ENCODE measurements at regions not wholly inside any gene's neighbourhood (a gene's known extent, or its start where the extent isn't known, plus 50 kb on each side); places are given as distances from the start of the nearest gene placed in this dataset.

DNA sequence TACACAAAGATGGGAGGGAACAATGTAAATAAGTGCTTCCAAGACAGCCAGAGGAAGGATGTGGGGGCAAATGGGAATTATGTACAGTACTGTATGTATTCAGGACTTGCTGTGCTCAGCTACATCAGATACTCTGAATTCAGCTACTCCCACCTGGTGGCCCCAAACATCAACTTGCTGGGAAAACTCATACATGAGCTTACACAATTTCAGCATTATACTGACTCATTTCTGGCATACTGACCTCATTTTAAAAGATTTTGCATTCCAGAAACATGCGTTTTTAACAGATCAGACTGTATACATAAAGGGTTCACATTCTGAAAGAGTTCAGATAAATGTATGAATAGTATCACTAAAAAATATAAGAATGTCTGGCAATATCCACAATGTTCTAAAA is 59.7 kb downstream of the GPX5 start:
- H3K27me3 ChIP-seq (ENCODE audit: control insufficient read depth in 5 of 5, insufficient read depth in 4 of 5, low read length in 5 of 5) = peaks cover 0 to 22% (median 6%) of the 10 kb centered on the region in 5 donors

GRCh38 chr6:28586324-28586723 is 60.6 kb downstream of the GPX5 start:
- H3K4me3 ChIP-seq (ENCODE audit: low read depth in 1 of 5, low read length in 5 of 5) = peak overlapping the region; percentile 67 to 87 (median 80)
- no peak overlapping the region for H3K27ac ChIP-seq (ENCODE audit: low read depth, low read length)
- peaks cover 0 to 22% (median 6%) of the 10 kb centered on the region in 5 donors for H3K27me3 ChIP-seq (ENCODE audit: control insufficient read depth in 5 of 5, insufficient read depth in 4 of 5, low read length in 5 of 5)
- no peak overlapping the region for H3K9ac ChIP-seq (ENCODE audit: low read length in 5 of 5)
- H3K9me3 ChIP-seq (ENCODE audit: control insufficient read depth in 5 of 5, low read length in 5 of 5) = no peaks in the 10 kb centered on the region
- no peaks in the 10 kb centered on the region for H3K36me3 ChIP-seq (ENCODE audit: control insufficient read depth in 5 of 5, insufficient read depth in 5 of 5, low read length in 5 of 5)
- peaks cover 6 to 26% (median 19%) of the 10 kb centered on the region in 5 donors for H3K4me1 ChIP-seq (ENCODE audit: control insufficient read depth in 5 of 5, insufficient read depth in 5 of 5, low read length in 5 of 5)

More for the DNA sequence above, 59.7 kb downstream of the GPX5 start:
- H3K4me3 ChIP-seq (ENCODE audit: low read depth in 1 of 5, low read length in 5 of 5) = no peak overlapping the region
- peaks cover 6 to 26% (median 19%) of the 10 kb centered on the region in 5 donors for H3K4me1 ChIP-seq (ENCODE audit: control insufficient read depth in 5 of 5, insufficient read depth in 5 of 5, low read length in 5 of 5)
- no peak overlapping the region for H3K27ac ChIP-seq (ENCODE audit: low read depth, low read length)
- no peak overlapping the region for H3K9ac ChIP-seq (ENCODE audit: low read length in 5 of 5)
- H3K36me3 ChIP-seq (ENCODE audit: control insufficient read depth in 5 of 5, insufficient read depth in 5 of 5, low read length in 5 of 5) = no peaks in the 10 kb centered on the region
- no peaks in the 10 kb centered on the region for H3K9me3 ChIP-seq (ENCODE audit: control insufficient read depth in 5 of 5, low read length in 5 of 5)

GRCh38 chr6:28586962-28587745 is 61.5 kb downstream of the GPX5 start:
- Histone ChIP-seq H3K27me3 (ENCODE audit: control insufficient read depth in 5 of 5, insufficient read depth in 4 of 5, low read length in 5 of 5) (peaks cover 0 to 22% (median 6%) of the 10 kb centered on the region in 5 donors), H3K27ac (ENCODE audit: low read depth, low read length) (no peak overlapping the region), H3K9me3 (ENCODE audit: control insufficient read depth in 5 of 5, low read length in 5 of 5) (no peaks in the 10 kb centered on the region), H3K4me3 (ENCODE audit: low read depth in 1 of 5, low read length in 5 of 5) (peak overlapping the region; percentile 67 to 87 (median 80)), H3K36me3 (ENCODE audit: control insufficient read depth in 5 of 5, insufficient read depth in 5 of 5, low read length in 5 of 5) (no peaks in the 10 kb centered on the region), H3K4me1 (ENCODE audit: control insufficient read depth in 5 of 5, insufficient read depth in 5 of 5, low read length in 5 of 5) (peaks cover 6 to 26% (median 19%) of the 10 kb centered on the region in 5 donors), H3K9ac (ENCODE audit: low read length in 5 of 5) (peak overlapping the region in 4 of 5 donors; percentile 2 to 66 (median 36))

DNA sequence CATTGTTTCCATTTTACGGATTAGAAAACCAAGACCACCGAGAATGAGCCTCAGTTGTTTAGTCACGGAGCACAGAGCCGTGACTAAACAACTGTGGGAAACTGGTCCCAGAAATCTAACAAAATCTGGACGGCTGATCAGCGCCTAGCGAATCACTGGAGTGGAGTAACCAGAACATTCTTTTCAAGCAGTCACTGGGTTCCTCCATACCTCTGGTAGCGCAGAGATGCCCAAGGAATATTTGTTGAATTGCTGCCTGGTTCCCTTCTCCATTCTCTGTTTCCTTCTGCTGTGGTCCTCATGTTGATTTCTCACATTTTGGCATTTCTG is 62.0 kb downstream of the GPX5 start:
- H3K4me3 ChIP-seq (ENCODE audit: low read depth in 1 of 5, low read length in 5 of 5) = peak overlapping the region; percentile 67 to 87 (median 80)
- no peaks in the 10 kb centered on the region for H3K9me3 ChIP-seq (ENCODE audit: control insufficient read depth in 5 of 5, low read length in 5 of 5)
- no peak overlapping the region for H3K9ac ChIP-seq (ENCODE audit: low read length in 5 of 5)
- no peaks in the 10 kb centered on the region for H3K36me3 ChIP-seq (ENCODE audit: control insufficient read depth in 5 of 5, insufficient read depth in 5 of 5, low read length in 5 of 5)
- H3K27ac ChIP-seq (ENCODE audit: low read depth, low read length) = no peak overlapping the region
- peaks cover 6 to 26% (median 19%) of the 10 kb centered on the region in 5 donors for H3K4me1 ChIP-seq (ENCODE audit: control insufficient read depth in 5 of 5, insufficient read depth in 5 of 5, low read length in 5 of 5)
- peaks cover 0 to 22% (median 5%) of the 10 kb centered on the region in 5 donors for H3K27me3 ChIP-seq (ENCODE audit: control insufficient read depth in 5 of 5, insufficient read depth in 4 of 5, low read length in 5 of 5)

GRCh38 chr6:28588666-28589065 is 63.0 kb downstream of the GPX5 start:
- Histone ChIP-seq H3K36me3 (ENCODE audit: control insufficient read depth in 5 of 5, insufficient read depth in 5 of 5, low read length in 5 of 5) (no peaks in the 10 kb centered on the region), H3K9ac (ENCODE audit: low read length in 5 of 5) (no peak overlapping the region), H3K27ac (ENCODE audit: low read depth, low read length) (no peak overlapping the region), H3K27me3 (ENCODE audit: control insufficient read depth in 5 of 5, insufficient read depth in 4 of 5, low read length in 5 of 5) (peaks cover 0 to 23% (median 5%) of the 10 kb centered on the region in 5 donors), H3K4me1 (ENCODE audit: control insufficient read depth in 5 of 5, insufficient read depth in 5 of 5, low read length in 5 of 5) (peaks cover 6 to 26% (median 19%) of the 10 kb centered on the region in 5 donors), H3K9me3 (ENCODE audit: control insufficient read depth in 5 of 5, low read length in 5 of 5) (no peaks in the 10 kb centered on the region), H3K4me3 (ENCODE audit: low read depth in 1 of 5, low read length in 5 of 5) (no peak overlapping the region)

- H3K27ac ChIP-seq (ENCODE audit: low read depth, low read length) = no peak overlapping the region
- H3K4me3 ChIP-seq (ENCODE audit: low read depth in 1 of 5, low read length in 5 of 5) = peak overlapping the region in 2 of 5 donors; percentile 54 to 56
- peaks cover 6 to 26% (median 19%) of the 10 kb centered on the region in 5 donors for H3K4me1 ChIP-seq (ENCODE audit: control insufficient read depth in 5 of 5, insufficient read depth in 5 of 5, low read length in 5 of 5)
Measured at GRCh38 chr6:28589234-28589956, 63.7 kb downstream of the GPX5 start.

DNA sequence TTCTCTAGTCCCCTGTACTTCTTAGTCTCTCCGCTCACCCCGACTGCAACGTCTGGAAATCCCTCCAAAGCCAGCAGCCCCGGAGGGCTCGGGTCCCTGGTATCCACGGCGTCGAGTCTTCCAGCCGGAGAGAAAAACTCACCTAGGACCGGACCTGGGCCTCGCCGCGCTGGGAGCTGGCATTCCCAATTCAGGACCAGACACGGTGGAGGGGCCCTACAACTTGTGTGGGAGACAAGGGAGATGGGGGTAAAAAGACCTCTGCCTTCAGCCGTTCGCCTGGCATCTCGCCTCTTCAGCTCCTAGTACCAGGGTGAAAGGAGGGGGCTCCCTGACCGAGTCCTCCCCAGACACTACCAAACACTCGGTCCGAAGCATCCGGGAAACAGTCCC is 64.3 kb downstream of the GPX5 start:
- H3K27ac ChIP-seq (ENCODE audit: low read depth, low read length) = no peak overlapping the region
- H3K9ac ChIP-seq (ENCODE audit: low read length in 5 of 5) = no peak overlapping the region
- H3K4me1 ChIP-seq (ENCODE audit: control insufficient read depth in 5 of 5, insufficient read depth in 5 of 5, low read length in 5 of 5) = peaks cover 6 to 26% (median 19%) of the 10 kb centered on the region in 5 donors
- H3K9me3 ChIP-seq (ENCODE audit: control insufficient read depth in 5 of 5, low read length in 5 of 5) = no peaks in the 10 kb centered on the region
- peaks cover 0 to 24% (median 5%) of the 10 kb centered on the region in 5 donors for H3K27me3 ChIP-seq (ENCODE audit: control insufficient read depth in 5 of 5, insufficient read depth in 4 of 5, low read length in 5 of 5)
- H3K36me3 ChIP-seq (ENCODE audit: control insufficient read depth in 5 of 5, insufficient read depth in 5 of 5, low read length in 5 of 5) = no peaks in the 10 kb centered on the region
- H3K4me3 ChIP-seq (ENCODE audit: low read depth in 1 of 5, low read length in 5 of 5) = no peak overlapping the region

More at GRCh38 chr6:28589234-28589956, 63.7 kb downstream of the GPX5 start:
- no peaks in the 10 kb centered on the region for H3K36me3 ChIP-seq (ENCODE audit: control insufficient read depth in 5 of 5, insufficient read depth in 5 of 5, low read length in 5 of 5)
- H3K9me3 ChIP-seq (ENCODE audit: control insufficient read depth in 5 of 5, low read length in 5 of 5) = no peaks in the 10 kb centered on the region
- peaks cover 0 to 24% (median 5%) of the 10 kb centered on the region in 5 donors for H3K27me3 ChIP-seq (ENCODE audit: control insufficient read depth in 5 of 5, insufficient read depth in 4 of 5, low read length in 5 of 5)
- peak overlapping the region in 1 of 5 donors; percentile 48 for H3K9ac ChIP-seq (ENCODE audit: low read length in 5 of 5)

DNA sequence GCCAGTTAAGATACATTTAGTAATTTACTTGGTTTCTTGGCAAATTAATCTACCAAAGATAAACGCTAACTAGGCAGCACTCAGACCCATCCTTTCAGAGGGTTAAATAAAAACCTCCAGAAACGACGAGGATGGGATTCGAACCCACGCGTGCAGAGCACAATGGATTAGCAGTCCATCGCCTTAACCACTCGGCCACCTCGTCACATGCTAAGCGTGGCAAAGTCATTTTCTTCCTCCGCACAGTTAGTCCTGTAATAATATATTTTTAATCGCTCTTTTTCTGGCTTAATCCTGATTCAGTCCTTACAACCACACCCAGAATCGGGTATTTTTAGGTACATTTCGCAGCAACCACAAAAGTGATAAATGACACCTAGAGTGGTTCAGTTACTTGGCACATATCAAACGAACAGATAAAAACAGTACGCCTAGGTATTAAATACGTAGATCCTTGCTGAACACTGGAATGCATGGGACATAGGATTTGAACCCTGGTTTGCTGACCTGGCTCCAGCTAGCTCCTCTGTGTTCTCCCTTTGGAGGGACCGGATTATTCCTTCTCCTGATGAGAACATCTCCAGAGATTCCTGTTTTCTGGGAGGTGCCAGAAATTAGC is 71.6 kb downstream of the GPX5 start:
- Histone ChIP-seq H3K4me3 (ENCODE audit: low read depth in 1 of 5, low read length in 5 of 5) (peak overlapping the region in 4 of 5 donors; percentile 12 to 53 (median 44)), H3K27ac (ENCODE audit: low read depth, low read length) (no peak overlapping the region), H3K27me3 (ENCODE audit: control insufficient read depth in 5 of 5, insufficient read depth in 4 of 5, low read length in 5 of 5) (peaks cover 0 to 2% (median 0%) of the 10 kb centered on the region in 5 donors), H3K9me3 (ENCODE audit: control insufficient read depth in 5 of 5, low read length in 5 of 5) (no peaks in the 10 kb centered on the region), H3K36me3 (ENCODE audit: control insufficient read depth in 5 of 5, insufficient read depth in 5 of 5, low read length in 5 of 5) (no peaks in the 10 kb centered on the region), H3K9ac (ENCODE audit: low read length in 5 of 5) (no peak overlapping the region), H3K4me1 (ENCODE audit: control insufficient read depth in 5 of 5, insufficient read depth in 5 of 5, low read length in 5 of 5) (no peaks in the 10 kb centered on the region)

DNA sequence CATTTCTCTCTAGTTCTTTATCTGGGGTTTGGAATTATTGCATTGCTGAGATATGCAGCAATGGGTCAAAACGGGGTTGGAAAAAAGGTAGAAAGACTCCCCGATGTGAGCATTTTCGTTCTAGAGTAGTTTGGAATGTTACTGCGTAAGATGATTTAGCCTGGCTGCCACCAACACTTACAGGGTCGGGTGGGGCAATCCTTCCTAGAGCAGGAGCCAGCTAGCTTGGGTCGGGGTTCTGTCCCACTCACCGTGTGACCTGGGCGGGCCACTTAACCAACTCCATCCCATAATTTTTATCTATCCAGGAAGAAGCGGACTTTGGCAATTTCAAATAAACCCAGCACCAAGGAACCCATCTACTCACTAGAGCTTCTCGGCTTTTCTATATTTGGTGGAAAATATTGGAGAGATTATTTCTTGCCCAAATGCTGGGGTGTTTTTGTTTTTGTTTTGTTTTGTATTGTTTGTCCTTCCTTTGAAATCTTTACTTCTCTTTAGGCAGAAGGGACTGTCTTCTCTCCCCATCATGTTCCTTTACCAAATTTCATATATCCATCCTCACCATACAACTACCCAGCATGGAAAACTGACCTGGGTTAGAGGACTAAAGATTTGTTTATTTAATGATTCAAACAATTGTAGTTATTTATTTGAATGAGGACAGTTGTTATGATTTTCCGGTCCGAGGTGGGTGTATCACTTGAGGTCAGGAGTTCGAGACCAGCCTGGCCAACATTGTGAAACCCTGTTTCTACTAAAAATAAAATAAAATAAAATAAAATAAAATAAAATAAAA is 72.4 kb downstream of the GPX5 start:
- peak overlapping the region in 4 of 5 donors; percentile 12 to 53 (median 44) for H3K4me3 ChIP-seq (ENCODE audit: low read depth in 1 of 5, low read length in 5 of 5)
- H3K27ac ChIP-seq (ENCODE audit: low read depth, low read length) = no peak overlapping the region
- H3K36me3 ChIP-seq (ENCODE audit: control insufficient read depth in 5 of 5, insufficient read depth in 5 of 5, low read length in 5 of 5) = no peaks in the 10 kb centered on the region
- no peak overlapping the region for H3K9ac ChIP-seq (ENCODE audit: low read length in 5 of 5)
- H3K9me3 ChIP-seq (ENCODE audit: control insufficient read depth in 5 of 5, low read length in 5 of 5) = no peaks in the 10 kb centered on the region
- peaks cover 0 to 2% (median 0%) of the 10 kb centered on the region in 5 donors for H3K27me3 ChIP-seq (ENCODE audit: control insufficient read depth in 5 of 5, insufficient read depth in 4 of 5, low read length in 5 of 5)
- no peaks in the 10 kb centered on the region for H3K4me1 ChIP-seq (ENCODE audit: control insufficient read depth in 5 of 5, insufficient read depth in 5 of 5, low read length in 5 of 5)
